HG02973 (cell line): ENCODE measurements at regions not wholly inside any gene's neighbourhood (a gene's known extent, or its start where the extent isn't known, plus 50 kb on each side); places are given as distances from the start of the nearest gene placed in this dataset.
"Not testable (repeated sequence)": the region's sequence is repeated elsewhere in the genome, so short reads cannot be mapped to it uniquely, and the experiment has no call there.

ENCODE experiments used
- ATAC-seq: cut with Tn5 transposase; IDR thresholded peaks from one replicate; pipeline ENCODE4 v1.9.1; 2021; ENCODE audit warnings: moderate library complexity; ENCODE audit not compliant: unreplicated experiment

GRCh38 chr10:52598936-52599335 lies 173.6 kb downstream of the MBL2 start:
- no peak for ATAC-seq

- no peak for ATAC-seq
Observed at GRCh38 chr10:52599551-52600200, 172.9 kb downstream of the MBL2 start.

- ATAC-seq: not testable (repeated sequence)
Observed at GRCh38 chr10:52604131-52604530, 168.5 kb downstream of the MBL2 start.

GRCh38 chr10:52609071-52609470 lies 163.5 kb downstream of the MBL2 start:
- ATAC-seq: no peak

DNA sequence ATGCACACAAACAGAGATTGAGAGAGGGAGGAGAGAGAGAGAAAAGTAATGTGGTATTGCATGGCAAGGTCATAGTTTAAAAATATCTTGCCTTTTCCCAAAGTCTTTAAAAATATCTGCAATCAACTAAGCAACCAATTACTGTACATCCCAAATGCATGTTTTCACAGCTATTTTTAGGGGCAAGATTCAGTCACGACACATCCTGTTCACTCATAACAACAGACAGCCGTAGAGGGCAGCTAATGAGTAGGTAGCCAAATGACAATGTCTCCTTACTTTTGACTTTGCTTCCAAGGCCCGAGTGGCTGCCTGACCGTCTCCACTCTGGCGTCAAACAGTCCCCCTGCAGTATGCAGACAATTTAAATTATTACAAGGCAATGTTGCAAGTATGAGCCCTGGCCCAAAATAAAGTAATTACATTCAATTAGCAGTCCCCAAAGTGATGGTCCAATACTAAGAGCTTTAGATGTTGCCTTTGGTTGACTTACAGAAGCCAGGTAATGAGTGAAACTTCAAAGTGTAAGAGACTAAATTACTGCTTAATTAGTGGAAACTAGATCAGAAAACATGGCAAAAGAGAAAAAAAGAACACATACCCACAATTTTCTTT lies 162.9 kb downstream of the MBL2 start:
- no peak for ATAC-seq

- ATAC-seq: no peak
Observed at GRCh38 chr10:52615331-52615730, 157.3 kb downstream of the MBL2 start.

- no peak for ATAC-seq
Observed at GRCh38 chr10:52615756-52616394, 156.7 kb downstream of the MBL2 start.

- ATAC-seq: no peak
Observed at GRCh38 chr10:52616395-52616764, 156.2 kb downstream of the MBL2 start.

- no peak for ATAC-seq
Observed at GRCh38 chr10:52617346-52617745, 155.2 kb downstream of the MBL2 start.

- no peak for ATAC-seq
Observed at GRCh38 chr10:52619052-52619451, 153.5 kb downstream of the MBL2 start.

DNA sequence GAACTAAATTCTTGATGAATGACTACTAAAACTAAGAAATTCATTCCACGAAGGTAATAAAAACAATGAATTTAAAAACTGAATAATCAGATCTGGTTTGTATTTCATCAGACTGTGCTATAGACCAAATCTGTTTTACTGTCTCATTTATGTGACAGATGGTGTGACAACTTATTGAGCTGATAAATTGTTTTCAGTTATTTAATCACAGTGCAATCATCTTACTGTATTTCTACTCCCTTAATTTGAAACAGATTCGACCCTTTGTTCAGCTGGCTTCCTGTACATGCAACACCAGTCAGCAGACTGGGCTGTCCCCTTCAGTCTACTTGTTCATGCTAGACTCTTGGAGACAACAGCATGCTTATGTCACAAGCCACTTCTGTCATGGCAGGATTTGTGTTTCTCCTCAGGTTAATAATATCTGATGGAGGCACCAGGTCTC lies 150.9 kb downstream of the MBL2 start:
- no peak for ATAC-seq

DNA sequence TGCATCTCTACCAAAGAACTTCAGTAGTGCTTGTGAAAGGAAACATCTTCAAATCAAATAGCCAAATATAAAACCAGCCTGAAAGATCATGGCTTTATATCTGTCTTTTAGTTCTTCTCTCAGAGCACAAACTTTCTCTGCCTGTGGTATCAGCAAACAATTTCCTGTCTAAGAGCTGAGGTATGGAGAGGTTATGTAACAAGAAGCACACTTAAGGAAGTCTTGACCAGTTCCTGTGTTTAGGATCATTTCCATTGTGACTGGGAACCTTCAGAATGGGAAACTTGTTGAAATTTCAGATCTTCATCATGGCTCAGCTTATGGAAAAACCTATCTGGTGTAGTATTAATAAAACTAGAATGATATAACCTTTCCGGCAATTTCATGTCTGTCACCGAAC lies 148.8 kb downstream of the MBL2 start:
- no peak for ATAC-seq

- no peak for ATAC-seq
Observed at GRCh38 chr10:52627279-52627678, 145.3 kb downstream of the MBL2 start.

DNA sequence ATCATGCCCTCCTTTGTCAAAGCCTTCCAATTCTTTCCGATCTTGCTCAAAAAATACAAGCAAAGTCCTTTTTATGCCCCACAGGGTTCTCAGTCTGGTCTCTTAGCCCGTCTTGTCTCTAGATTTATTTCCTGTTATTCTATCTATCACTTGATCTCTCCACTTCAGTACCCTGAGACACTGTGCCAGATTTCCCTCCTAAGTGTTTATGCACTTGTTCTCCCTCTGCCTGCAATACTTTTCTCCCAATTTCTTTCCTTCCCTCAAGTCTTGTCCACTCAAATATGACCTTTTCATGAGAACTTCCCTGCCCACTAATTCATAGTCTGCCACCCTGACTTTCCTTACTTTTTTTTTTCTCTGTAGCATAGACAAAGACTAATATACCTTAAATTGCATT lies 141.4 kb downstream of the MBL2 start:
- no peak for ATAC-seq

DNA sequence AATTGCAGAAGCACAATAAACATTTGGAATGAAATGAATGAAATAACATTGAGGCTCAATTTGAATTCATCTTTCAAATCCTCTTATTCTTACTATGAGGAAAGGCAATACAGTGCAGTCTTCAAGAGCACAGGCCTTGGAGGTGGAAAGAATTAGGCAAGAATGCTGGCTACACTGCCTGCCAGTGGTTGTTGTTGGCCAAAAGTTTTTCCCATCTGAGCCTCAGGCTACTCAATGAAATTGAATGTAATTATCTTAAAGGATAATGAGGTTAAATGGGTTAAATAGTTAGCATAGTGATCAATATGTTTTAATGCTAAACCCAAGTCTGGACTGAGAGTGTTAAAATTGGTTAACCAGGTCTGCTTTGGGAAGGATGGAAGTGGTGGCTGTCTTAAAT lies 140.9 kb downstream of the MBL2 start:
- no peak for ATAC-seq

DNA sequence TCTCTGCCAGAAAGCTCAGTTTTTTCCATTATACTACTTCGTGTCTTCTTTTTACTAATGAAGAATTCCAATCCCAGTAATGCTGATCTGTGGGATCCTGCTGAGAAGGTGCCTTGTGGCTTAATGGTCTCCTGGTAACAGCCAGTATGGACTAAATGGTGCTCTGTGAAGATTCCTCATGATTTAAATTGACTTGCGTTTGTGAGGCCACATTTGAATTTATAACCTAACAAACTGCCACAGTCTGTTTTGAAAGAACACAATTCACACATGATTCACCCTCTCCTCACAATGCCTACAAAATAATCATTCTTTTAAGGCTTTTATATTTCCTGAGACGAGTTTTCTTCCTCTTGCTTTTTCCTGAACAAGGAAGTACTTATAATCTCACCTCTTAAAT lies 140.0 kb downstream of the MBL2 start:
- no peak for ATAC-seq

GRCh38 chr10:52633266-52633665 lies 139.3 kb downstream of the MBL2 start:
- ATAC-seq: no peak

GRCh38 chr10:52635651-52636050 lies 136.9 kb downstream of the MBL2 start:
- ATAC-seq: no peak

- ATAC-seq: no peak
Observed at GRCh38 chr10:52636874-52637273, 135.7 kb downstream of the MBL2 start.

GRCh38 chr10:52637592-52637991 lies 135.0 kb downstream of the MBL2 start:
- ATAC-seq: no peak

GRCh38 chr10:52639652-52640051 lies 132.9 kb downstream of the MBL2 start:
- ATAC-seq: no peak

- ATAC-seq: no peak
Observed at GRCh38 chr10:52642208-52642607, 130.4 kb downstream of the MBL2 start.
